ENCODE measurements at regions not wholly inside any gene's neighbourhood (a gene's known extent, or its start where the extent isn't known, plus 50 kb on each side); places are given as distances from the start of the nearest gene placed in this dataset.

DNA sequence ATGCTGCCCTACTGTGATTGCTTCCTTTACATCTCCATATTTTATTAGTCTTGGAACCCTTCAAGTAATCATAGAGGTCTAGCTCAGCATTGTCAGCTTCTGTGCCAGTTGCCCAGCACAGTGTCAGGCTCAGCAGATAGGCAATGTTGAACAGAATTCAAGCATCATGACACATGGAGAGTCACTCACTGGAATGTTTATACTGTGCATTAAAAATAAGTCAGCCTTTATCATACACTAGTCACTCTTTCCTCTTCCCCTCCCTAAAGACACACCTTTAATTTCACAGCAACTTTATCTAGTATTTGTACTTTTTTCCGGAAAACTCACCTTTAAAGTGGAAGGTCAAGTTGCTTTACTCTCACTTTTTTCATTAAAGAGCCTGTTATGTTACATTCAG, 253.8 kb upstream of the CDH11 start:
- TF ChIP-seq, protein P1, sequence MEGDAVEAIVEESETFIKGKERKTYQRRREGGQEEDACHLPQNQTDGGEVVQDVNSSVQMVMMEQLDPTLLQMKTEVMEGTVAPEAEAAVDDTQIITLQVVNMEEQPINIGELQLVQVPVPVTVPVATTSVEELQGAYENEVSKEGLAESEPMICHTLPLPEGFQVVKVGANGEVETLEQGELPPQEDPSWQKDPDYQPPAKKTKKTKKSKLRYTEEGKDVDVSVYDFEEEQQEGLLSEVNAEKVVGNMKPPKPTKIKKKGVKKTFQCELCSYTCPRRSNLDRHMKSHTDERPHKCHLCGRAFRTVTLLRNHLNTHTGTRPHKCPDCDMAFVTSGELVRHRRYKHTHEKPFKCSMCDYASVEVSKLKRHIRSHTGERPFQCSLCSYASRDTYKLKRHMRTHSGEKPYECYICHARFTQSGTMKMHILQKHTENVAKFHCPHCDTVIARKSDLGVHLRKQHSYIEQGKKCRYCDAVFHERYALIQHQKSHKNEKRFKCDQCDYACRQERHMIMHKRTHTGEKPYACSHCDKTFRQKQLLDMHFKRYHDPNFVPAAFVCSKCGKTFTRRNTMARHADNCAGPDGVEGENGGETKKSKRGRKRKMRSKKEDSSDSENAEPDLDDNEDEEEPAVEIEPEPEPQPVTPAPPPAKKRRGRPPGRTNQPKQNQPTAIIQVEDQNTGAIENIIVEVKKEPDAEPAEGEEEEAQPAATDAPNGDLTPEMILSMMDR (conservative IDR thresholded peaks at IDR 0.05 in 1 of 2, IDR thresholded peaks at IDR 0.05 in 1 of 2; ENCODE audit: low read depth in 1 of 2, low read length in 2 of 2) = no peak
- TF ChIP-seq EZH2 (IDR thresholded peaks at IDR 0.05; ENCODE audit: low read length, missing control alignments) = no peak
